ENCODE measurements at regions not wholly inside any gene's neighbourhood (a gene's known extent, or its start where the extent isn't known, plus 50 kb on each side); places are given as distances from the start of the nearest gene placed in this dataset.

DNA sequence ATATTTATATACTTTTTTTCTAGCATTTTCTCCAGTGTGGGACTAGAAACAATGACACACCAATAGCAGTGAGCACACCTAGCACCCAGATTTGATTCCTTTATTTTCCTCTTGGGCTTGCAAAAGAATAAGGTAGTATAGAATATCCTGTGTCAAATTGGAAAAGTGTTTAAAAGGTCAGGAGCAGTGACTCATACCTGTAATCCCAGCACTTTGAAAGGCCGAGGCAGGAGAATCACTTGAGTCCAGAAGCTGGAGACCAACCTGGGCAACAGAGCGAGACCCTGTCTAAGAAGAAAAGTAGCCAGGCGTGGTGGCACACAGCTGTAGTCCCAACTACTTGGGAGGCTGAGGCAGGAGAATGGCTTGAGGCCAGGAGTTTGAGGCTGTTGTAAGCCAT lies 53.8 kb upstream of the SGPP1 start:
- no peak for DNase-seq (ENCODE audit: low spot score in 2 of 2)
- WGBS, 2 donors, result 91 to 97% methylated on average over 3 of the region's 3 CpGs
- TF ChIP-seq EP300 (IDR thresholded peaks at IDR 0.05), result no peak
- TF ChIP-seq, protein P1, sequence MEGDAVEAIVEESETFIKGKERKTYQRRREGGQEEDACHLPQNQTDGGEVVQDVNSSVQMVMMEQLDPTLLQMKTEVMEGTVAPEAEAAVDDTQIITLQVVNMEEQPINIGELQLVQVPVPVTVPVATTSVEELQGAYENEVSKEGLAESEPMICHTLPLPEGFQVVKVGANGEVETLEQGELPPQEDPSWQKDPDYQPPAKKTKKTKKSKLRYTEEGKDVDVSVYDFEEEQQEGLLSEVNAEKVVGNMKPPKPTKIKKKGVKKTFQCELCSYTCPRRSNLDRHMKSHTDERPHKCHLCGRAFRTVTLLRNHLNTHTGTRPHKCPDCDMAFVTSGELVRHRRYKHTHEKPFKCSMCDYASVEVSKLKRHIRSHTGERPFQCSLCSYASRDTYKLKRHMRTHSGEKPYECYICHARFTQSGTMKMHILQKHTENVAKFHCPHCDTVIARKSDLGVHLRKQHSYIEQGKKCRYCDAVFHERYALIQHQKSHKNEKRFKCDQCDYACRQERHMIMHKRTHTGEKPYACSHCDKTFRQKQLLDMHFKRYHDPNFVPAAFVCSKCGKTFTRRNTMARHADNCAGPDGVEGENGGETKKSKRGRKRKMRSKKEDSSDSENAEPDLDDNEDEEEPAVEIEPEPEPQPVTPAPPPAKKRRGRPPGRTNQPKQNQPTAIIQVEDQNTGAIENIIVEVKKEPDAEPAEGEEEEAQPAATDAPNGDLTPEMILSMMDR (IDR thresholded peaks at IDR 0.05), result no peak
- TF ChIP-seq POLR2A (IDR thresholded peaks at IDR 0.05), result no peak
- no peak overlapping the region for H3K4me3 ChIP-seq
- no peaks in the 10 kb centered on the region for H3K36me3 ChIP-seq
- H3K27ac ChIP-seq, result no peak overlapping the region
- no peaks in the 10 kb centered on the region for H3K4me1 ChIP-seq
- H3K9me3 ChIP-seq, result no peaks in the 10 kb centered on the region
- no peaks in the 10 kb centered on the region for H3K27me3 ChIP-seq

DNA sequence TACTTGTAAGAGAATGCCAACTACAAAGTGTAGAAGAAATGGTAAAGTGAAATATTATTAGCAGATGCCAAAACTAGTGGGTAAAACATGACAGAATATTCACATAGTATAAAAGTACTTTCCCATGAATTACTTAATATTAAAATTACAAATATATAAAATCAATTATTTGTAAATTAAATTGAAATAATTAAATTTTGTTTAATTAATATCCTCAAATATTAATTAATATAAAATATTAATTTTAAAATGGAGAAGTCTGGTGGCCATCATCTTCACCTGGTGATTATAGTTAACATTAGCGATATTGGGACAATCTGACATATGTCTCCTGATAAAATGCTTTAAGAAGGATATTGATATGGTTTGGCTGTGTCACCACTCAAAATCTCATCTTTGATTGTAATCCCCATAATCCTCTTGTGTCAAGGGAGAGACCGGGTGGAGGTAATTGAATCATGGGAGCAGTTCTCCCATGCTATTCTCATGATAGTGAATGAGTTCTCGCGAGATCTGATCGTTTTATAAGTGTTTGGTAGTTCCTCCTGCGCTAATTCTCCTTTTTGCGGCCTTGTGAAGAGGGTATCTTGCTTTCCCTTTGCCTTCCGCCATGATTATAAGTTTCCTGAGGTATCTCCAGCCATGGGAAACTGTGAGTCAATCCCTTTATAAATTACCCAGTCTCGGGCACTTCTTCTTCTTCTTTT lies 55.0 kb upstream of the SGPP1 start:
- TF ChIP-seq, protein P1 (IDR thresholded peaks at IDR 0.05), result no peak
- no peak for TF ChIP-seq EP300 (IDR thresholded peaks at IDR 0.05)
- TF ChIP-seq POLR2A (IDR thresholded peaks at IDR 0.05), result no peak

DNA sequence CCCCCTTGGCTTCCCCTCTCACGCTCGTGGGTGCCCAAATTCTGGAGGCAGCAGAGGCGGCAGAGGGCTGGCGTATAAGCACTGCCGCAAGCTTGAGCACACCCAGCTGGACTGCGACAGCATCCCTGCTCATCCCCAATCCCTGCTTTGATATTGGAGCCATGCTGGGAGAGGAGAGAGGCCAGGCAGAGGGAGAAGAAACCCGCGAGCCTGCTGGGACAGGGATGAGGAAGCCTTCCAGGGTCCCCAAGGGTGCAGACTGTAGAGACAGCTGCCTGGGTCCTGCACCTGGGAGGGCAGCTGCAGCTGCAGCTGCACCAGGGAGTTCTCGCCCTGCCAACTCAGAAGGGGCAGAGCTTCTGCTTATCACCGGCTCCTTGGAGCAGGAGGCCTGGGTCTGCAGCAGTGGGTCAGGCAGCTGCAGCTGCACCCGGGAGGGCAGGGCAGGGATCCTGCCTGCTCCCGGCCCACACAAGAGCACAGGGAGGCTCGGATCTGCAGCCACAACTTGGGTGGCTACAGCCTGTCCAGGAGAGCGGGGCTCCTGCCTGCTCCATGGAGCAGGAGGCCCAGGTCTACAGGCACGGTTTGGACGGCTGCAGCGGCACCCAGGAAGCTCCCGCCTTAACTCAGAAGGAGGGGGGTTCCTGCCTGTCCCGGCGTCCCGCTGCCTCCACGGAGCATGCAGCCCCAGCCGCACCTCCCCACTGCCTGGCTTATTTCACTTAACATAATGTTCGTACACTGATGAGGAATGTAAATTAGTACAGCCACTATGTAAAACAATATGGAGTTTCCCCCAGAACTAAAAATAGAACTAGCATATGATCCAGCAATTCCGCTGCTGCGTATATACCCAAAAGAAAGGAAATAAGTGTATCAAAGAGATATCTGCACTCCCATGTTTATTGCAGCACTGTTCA lies 60.4 kb upstream of the SGPP1 start:
- Histone ChIP-seq H3K4me3 (no peak overlapping the region), H3K36me3 (no peaks in the 10 kb centered on the region), H3K9me3 (no peaks in the 10 kb centered on the region), H3K27me3 (no peaks in the 10 kb centered on the region), H3K4me1 (no peaks in the 10 kb centered on the region), H3K27ac (no peak overlapping the region)
- TF ChIP-seq, protein P1 (IDR thresholded peaks at IDR 0.05), result no peak
- TF ChIP-seq POLR2A (IDR thresholded peaks at IDR 0.05) (no peak), EP300 (IDR thresholded peaks at IDR 0.05) (no peak)
- 63 to 78% methylated on average over 18 to 25 of the region's 26 CpGs for WGBS, 2 donors
- no peak for DNase-seq (ENCODE audit: low spot score in 2 of 2)

More for the DNA sequence above, 55.0 kb upstream of the SGPP1 start:
- no peaks in the 10 kb centered on the region for H3K36me3 ChIP-seq
- H3K4me1 ChIP-seq, result no peaks in the 10 kb centered on the region
- H3K27me3 ChIP-seq, result no peaks in the 10 kb centered on the region
- no peak overlapping the region for H3K27ac ChIP-seq
- WGBS, 2 donors, result 94 to 95% methylated on average over 9 of the region's 9 CpGs
- no peaks in the 10 kb centered on the region for H3K9me3 ChIP-seq
- DNase-seq (ENCODE audit: low spot score in 2 of 2), result no peak
- no peak overlapping the region for H3K4me3 ChIP-seq

DNA sequence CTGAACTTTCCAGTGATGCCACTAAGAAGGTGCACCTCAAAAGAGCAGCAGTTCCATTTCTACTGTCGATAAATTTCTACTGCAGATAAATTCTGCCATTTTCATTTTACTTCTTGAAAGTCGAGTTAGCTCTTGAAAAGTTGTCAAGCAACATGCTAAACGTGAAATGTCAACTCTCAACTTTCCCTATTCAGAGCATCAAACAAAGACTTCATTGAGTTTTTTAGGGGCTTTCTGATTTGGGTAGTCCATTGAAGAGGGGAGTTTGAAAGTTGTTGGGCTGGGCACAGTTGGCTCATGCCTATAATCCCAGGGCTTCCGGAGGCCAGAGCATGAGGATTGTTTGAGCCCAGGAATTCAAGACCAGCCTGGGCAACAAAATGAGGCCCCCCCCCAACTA lies 59.4 kb upstream of the SYNE2 start:
- Histone ChIP-seq H3K27ac (no peak overlapping the region), H3K27me3 (no peaks in the 10 kb centered on the region), H3K9me3 (no peaks in the 10 kb centered on the region), H3K4me1 (no peaks in the 10 kb centered on the region), H3K36me3 (no peaks in the 10 kb centered on the region), H3K4me3 (no peak overlapping the region)
- DNase-seq (ENCODE audit: low spot score in 2 of 2), result no peak
- TF ChIP-seq, protein P1 (IDR thresholded peaks at IDR 0.05), result no peak
- TF ChIP-seq POLR2A (IDR thresholded peaks at IDR 0.05) (no peak), EP300 (IDR thresholded peaks at IDR 0.05) (no peak)
- 52 to 68% methylated on average over 4 of the region's 4 CpGs for WGBS, 2 donors

DNA sequence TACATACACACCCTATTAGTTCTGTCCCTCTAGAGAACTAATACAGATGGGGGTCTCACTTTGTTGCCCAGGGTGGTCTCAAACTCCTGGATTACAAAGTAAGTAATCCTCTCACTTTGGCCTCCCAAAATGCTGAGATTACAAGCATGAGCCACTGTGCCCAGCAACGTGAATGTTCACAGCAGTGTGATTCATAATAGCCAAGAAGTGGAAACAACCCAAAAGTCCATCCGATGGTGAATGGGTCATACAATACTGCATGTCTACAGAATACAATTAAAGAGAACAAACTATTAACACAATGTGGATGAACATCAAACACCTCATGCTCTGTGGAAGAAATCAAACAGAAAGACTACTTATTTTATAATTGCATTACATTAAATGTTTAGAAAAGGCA lies 57.3 kb upstream of the SYNE2 start:
- 36 to 48% methylated on average over 2 of the region's 2 CpGs for WGBS, 2 donors
- TF ChIP-seq, protein P1 (IDR thresholded peaks at IDR 0.05), result no peak
- TF ChIP-seq POLR2A (IDR thresholded peaks at IDR 0.05) (no peak), EP300 (IDR thresholded peaks at IDR 0.05) (no peak)
- no peak overlapping the region for H3K4me3 ChIP-seq

More for the DNA sequence above, 57.3 kb upstream of the SYNE2 start:
- H3K27me3 ChIP-seq, result no peaks in the 10 kb centered on the region
- peaks cover 0 to 13% (median 0%) of the 10 kb centered on the region in 4 donors for H3K4me1 ChIP-seq
- H3K9me3 ChIP-seq, result no peaks in the 10 kb centered on the region
- no peaks in the 10 kb centered on the region for H3K36me3 ChIP-seq
- H3K27ac ChIP-seq, result no peak overlapping the region
- DNase-seq (ENCODE audit: low spot score in 2 of 2), result no peak
